H1 (cell line): ENCODE measurements at regions not wholly inside any gene's neighbourhood (a gene's known extent, or its start where the extent isn't known, plus 50 kb on each side); places are given as distances from the start of the nearest gene placed in this dataset.

Experiments used
- CTCF ChIA-PET: fragments of 300-600 bp; sonication (Branson Sonifier 250); formaldehyde crosslinking; loops from one replicate; lab custom pipeline; 2021; ENCODE audit not compliant: partially characterized antibody; lab: Charles Lee
- POLR2A ChIA-PET: fragments of 300-600 bp; sonication (Branson Sonifier 250); formaldehyde crosslinking; loops from one replicate; lab custom pipeline; 2021; ENCODE audit warnings: inconsistent platforms; ENCODE audit not compliant: partially characterized antibody; lab: Charles Lee
- DNase-seq, 2 experiments: peaks; one replicate each; pipeline versions ENCODE4 v3.0.0 to v3.0.0-alpha.2; 2010 to 2022; ENCODE audit warnings: low spot score in 2 of 2, low read depth in 1 of 2, mixed read lengths in 1 of 2
- FAIRE-seq: peaks from 2 replicates; lab custom pipeline; 2011; peaks lifted over from hg19 to GRCh38; lab: Jason Lieb, UNC
- H2AFZ ChIP-seq: 2 replicates; pipeline ENCODE4 v1.8.1; 2012; ENCODE audit warnings: low read length, inconsistent platforms
- H2AK5ac ChIP-seq: 2 replicates; pipeline ENCODE4 v1.6.1; 2013; ENCODE audit warnings: low read depth, low read length
- H2BK120ac ChIP-seq: replicated peaks from 2 replicates; pipeline ENCODE3; 2013; ENCODE audit warnings: low read depth, low read length, inconsistent platforms
- H2BK12ac ChIP-seq: 2 replicates; pipeline ENCODE4 v1.6.1; 2013; ENCODE audit warnings: low read depth, low read length
- H2BK15ac ChIP-seq: 2 replicates; pipeline ENCODE4 v1.6.1; 2013; ENCODE audit warnings: low read length
- H2BK20ac ChIP-seq: 2 replicates; pipeline ENCODE4 v1.6.1; 2013; ENCODE audit warnings: low read length
- H2BK5ac ChIP-seq: 2 replicates; pipeline ENCODE4 v1.6.1; 2013; ENCODE audit warnings: low read depth, low read length
- H3K14ac ChIP-seq: 2 replicates; pipeline ENCODE4 v1.6.1; 2013; ENCODE audit warnings: inconsistent platforms; ENCODE audit not compliant: insufficient read length
- H3K18ac ChIP-seq: 2 replicates; pipeline ENCODE4 v1.6.1; 2013; ENCODE audit warnings: low read length; ENCODE audit errors: extremely low read depth
- H3K23ac ChIP-seq: 2 replicates; pipeline ENCODE4 v1.6.1; 2013; ENCODE audit warnings: inconsistent platforms; ENCODE audit not compliant: insufficient read length
- H3K23me2 ChIP-seq: 2 replicates; pipeline ENCODE4 v1.6.1; 2013; ENCODE audit warnings: low read depth, low read length
- H3K27ac ChIP-seq: 2 replicates; pipeline ENCODE4 v1.6.1; 2011; ENCODE audit warnings: low read depth, low read length, inconsistent platforms
- H3K27me3 ChIP-seq, 4 experiments: replicated peaks in 1 of 4; 1 replicate in 1 of 4; 2 replicates in 3 of 4; pipeline versions ENCODE4 v1.6.1 to v1.8.1; 2011 to 2013; ENCODE audit warnings: low read length in 3 of 4, mild to moderate bottlenecking in 3 of 4, inconsistent platforms in 2 of 4, mixed read lengths in 2 of 4, moderate library complexity in 1 of 4; ENCODE audit not compliant: control insufficient read depth in 3 of 4, insufficient read depth in 3 of 4; ENCODE audit errors: extremely low read depth in 1 of 4
- H3K36me3 ChIP-seq, 4 experiments: 2 replicates each; pipeline versions ENCODE4 v1.6.1 to v1.8.1; 2011 to 2013; ENCODE audit warnings: mild to moderate bottlenecking in 4 of 4, low read length in 3 of 4, moderate library complexity in 2 of 4, control low read depth in 1 of 4, inconsistent platforms in 1 of 4; ENCODE audit not compliant: insufficient read depth in 4 of 4, control insufficient read depth in 2 of 4
- H3K4ac ChIP-seq: replicated peaks from 2 replicates; pipeline ENCODE3; 2013; ENCODE audit warnings: low read length, low read depth, mixed read lengths, inconsistent platforms; ENCODE audit not compliant: insufficient read length
- H3K4me1 ChIP-seq, 4 experiments: replicated peaks in 1 of 4; 1 replicate in 1 of 4; 2 replicates in 3 of 4; pipeline versions ENCODE4 v1.6.1 to v1.8.1; 2011 to 2013; ENCODE audit warnings: low read length in 3 of 4, inconsistent platforms in 2 of 4, mixed read lengths in 1 of 4; ENCODE audit not compliant: insufficient read depth in 4 of 4, control insufficient read depth in 3 of 4
- H3K4me2 ChIP-seq, 2 experiments: 2 replicates each; pipeline versions ENCODE4 v1.6.1 to v1.8.1; 2011 to 2013; ENCODE audit warnings: low read depth in 2 of 2, low read length in 2 of 2, control low read depth in 1 of 2, inconsistent platforms in 1 of 2, mild to moderate bottlenecking in 1 of 2; ENCODE audit not compliant: insufficient read depth in 1 of 2
- H3K4me3 ChIP-seq, 4 experiments: fragments of 200-600, 300-600 bp in 1 of 4; sonication (generic), shearing (Covaris generic), sonication (Bioruptor Twin) in 1 of 4; 2 replicates each; pipeline versions ENCODE4 v1.5.1 to v1.8.1; 2011 to 2016; ENCODE audit warnings: low read length in 4 of 4, low read depth in 3 of 4, control low read depth in 2 of 4, inconsistent platforms in 2 of 4, mild to moderate bottlenecking in 2 of 4, mixed read lengths in 1 of 4, moderate library complexity in 1 of 4; ENCODE audit not compliant: insufficient read depth in 2 of 4; ENCODE audit errors: extremely low read depth in 1 of 4
- H3K56ac ChIP-seq: replicated peaks from 2 replicates; pipeline ENCODE3; 2013; ENCODE audit warnings: low read depth, mild to moderate bottlenecking, mixed read lengths, low read length, inconsistent platforms; ENCODE audit not compliant: insufficient read length
- H3K79me1 ChIP-seq: 2 replicates; pipeline ENCODE4 v1.6.1; 2013; ENCODE audit warnings: low read depth, low read length, control low read depth
- H3K79me2 ChIP-seq, 2 experiments: 2 replicates each; pipeline versions ENCODE4 v1.6.1 to v1.8.1; 2012 to 2013; ENCODE audit warnings: low read length in 2 of 2, mild to moderate bottlenecking in 2 of 2, inconsistent platforms in 1 of 2; ENCODE audit not compliant: insufficient read depth in 2 of 2, control insufficient read depth in 1 of 2
- H3K9ac ChIP-seq, 4 experiments: replicated peaks in 1 of 4; 1 replicate in 1 of 4; 2 replicates in 3 of 4; pipeline versions ENCODE4 v1.6.1 to v1.8.1; 2011 to 2013; ENCODE audit warnings: low read depth in 3 of 4, low read length in 3 of 4, control low read depth in 2 of 4, mild to moderate bottlenecking in 2 of 4, moderate library complexity in 2 of 4, inconsistent platforms in 1 of 4; ENCODE audit errors: extremely low read depth in 1 of 4
- H3K9me3 ChIP-seq, 2 experiments: 2 replicates each; pipeline versions ENCODE4 v1.6.1 to v1.8.1; 2012 to 2013; ENCODE audit warnings: mild to moderate bottlenecking in 2 of 2, moderate library complexity in 2 of 2, control low read depth in 1 of 2, inconsistent platforms in 1 of 2, low read depth in 1 of 2, low read length in 1 of 2, mixed read lengths in 1 of 2; ENCODE audit not compliant: insufficient read depth in 2 of 2
- H4K20me1 ChIP-seq, 2 experiments: replicated peaks in 1 of 2; 2 replicates each; pipeline versions ENCODE3 to v1.8.1; 2011 to 2013; ENCODE audit warnings: inconsistent platforms in 2 of 2, low read length in 2 of 2, mild to moderate bottlenecking in 1 of 2; ENCODE audit not compliant: insufficient read depth in 2 of 2, control insufficient read depth in 1 of 2
- H4K5ac ChIP-seq: 2 replicates; pipeline ENCODE4 v1.6.1; 2013; ENCODE audit warnings: low read length, low read depth, mixed read lengths, inconsistent platforms; ENCODE audit not compliant: insufficient read length
- H4K8ac ChIP-seq: 2 replicates; pipeline ENCODE4 v1.8.0; 2013; ENCODE audit warnings: mild to moderate bottlenecking, moderate library complexity, low read length, inconsistent platforms; ENCODE audit not compliant: insufficient read depth; ENCODE audit errors: extremely low read depth
- H4K91ac ChIP-seq: replicated peaks from 2 replicates; pipeline ENCODE3; 2013; ENCODE audit warnings: low read length, mixed read lengths, inconsistent platforms; ENCODE audit not compliant: insufficient read length
- ATF2 ChIP-seq: IDR thresholded peaks from 2 replicates; pipeline ENCODE4 v1.6.1; 2012; ENCODE audit warnings: low read length, inconsistent platforms
- BRCA1 ChIP-seq: IDR thresholded peaks from 2 replicates; pipeline ENCODE4 v1.6.1; 2012; ENCODE audit warnings: low read depth, low read length, improper control_type of control experiment
- CBX8 ChIP-seq: fragments of 300-800, 300-1000 bp; sonication (generic); IDR thresholded peaks from 2 replicates; pipeline ENCODE4 v1.7.1; 2016; ENCODE audit warnings: low read depth, low read length, borderline replicate concordance
- CHD2 ChIP-seq: IDR thresholded peaks from 2 replicates; pipeline ENCODE4 v1.6.1; 2012; ENCODE audit warnings: low read length, improper control_type of control experiment
- EGR1 ChIP-seq: IDR thresholded peaks from 2 replicates; pipeline ENCODE4 v1.6.1; 2011; ENCODE audit warnings: low read depth, low read length, borderline replicate concordance
- GTF2F1 ChIP-seq: IDR thresholded peaks from 2 replicates; pipeline ENCODE4 v1.6.1; 2012; ENCODE audit warnings: low read depth, low read length, improper control_type of control experiment, borderline replicate concordance
- JUND ChIP-seq: IDR thresholded peaks from 2 replicates; pipeline ENCODE4 v1.6.1; 2011; ENCODE audit warnings: mild to moderate bottlenecking, improper control_type of control experiment, low read length
- KDM4A ChIP-seq: IDR thresholded peaks from one replicate; pipeline ENCODE4 v1.7.1; 2012; ENCODE audit warnings: low read depth, mild to moderate bottlenecking, moderate library complexity, low read length, inconsistent platforms; ENCODE audit not compliant: severe bottlenecking
- NRF1 ChIP-seq: IDR thresholded peaks from 2 replicates; pipeline ENCODE4 v1.6.1; 2011; ENCODE audit warnings: mild to moderate bottlenecking, low read depth, low read length, improper control_type of control experiment
- POLR2A ChIP-seq, 2 experiments: IDR thresholded peaks; 1 replicate in 1 of 2; 2 replicates in 1 of 2; pipeline ENCODE4 v1.6.1; 2011; ENCODE audit warnings: low read depth in 2 of 2, low read length in 2 of 2, mild to moderate bottlenecking in 2 of 2; ENCODE audit errors: control extremely low read depth in 1 of 2
- SAP30 ChIP-seq: fragments of 300-600 bp; sonication (generic); IDR thresholded peaks from 2 replicates; pipeline ENCODE4 v1.7.1; 2012; ENCODE audit warnings: low read length, moderate library complexity, mild to moderate bottlenecking, inconsistent platforms; ENCODE audit not compliant: insufficient read depth, insufficient replicate concordance
- SUZ12 ChIP-seq: fragments of 200-600 bp; sonication (generic); IDR thresholded peaks from 2 replicates; pipeline ENCODE4 v1.6.1; 2012; ENCODE audit warnings: mild to moderate bottlenecking, inconsistent platforms, low read length, moderate library complexity, mixed read lengths
- WGBS, 2 experiments: shearing (Covaris generic) in 1 of 2; methylation state at CpG; one replicate each; pipeline versions ENCODE4 v1.1.6 to v1.1.7; 2013 to 2015; ENCODE audit warnings: low lambda C conversion rate in 2 of 2, mixed read lengths in 2 of 2, inconsistent platforms in 1 of 2, low coverage in 1 of 2, missing lambda C conversion rate in 1 of 2; ENCODE audit not compliant: insufficient replicate concordance in 2 of 2, insufficient coverage in 1 of 2, insufficient read length in 1 of 2; ENCODE audit errors: extremely low coverage in 1 of 2, missing lambda C conversion rate in 1 of 2; 5-methylcytosine and 5-hydroxymethylcytosine counted together

GRCh38 chr3:161689584-161690298 lies 193.1 kb downstream of the OTOL1 start:
- Histone ChIP-seq H3K23me2 (no peaks in the 10 kb centered on the region; the same call in 1 of the 2 replicates), H3K4me3 (no peak overlapping the region), H4K20me1 (no peaks in the 10 kb centered on the region), H3K23ac (no peak overlapping the region), H2BK5ac (no peak overlapping the region), H3K27ac (no peak overlapping the region), H3K79me1 (no peaks in the 10 kb centered on the region), H3K27me3 (no peaks in the 10 kb centered on the region), H3K56ac (no peak overlapping the region), H3K18ac (no peak overlapping the region), H3K9ac (no peak overlapping the region), H3K14ac (no peak overlapping the region), H2AFZ (no peak overlapping the region), H3K79me2 (no peaks in the 10 kb centered on the region), H3K9me3 (no peaks in the 10 kb centered on the region), H3K4ac (no peak overlapping the region), H4K5ac (no peak overlapping the region), H2AK5ac (no peak overlapping the region), H2BK15ac (no peak overlapping the region), H4K8ac (no peak overlapping the region), H2BK12ac (no peak overlapping the region), H3K4me1 (peaks cover 0 to 5% (median 0%) of the 10 kb centered on the region in 4 experiments; a peak in 2 of 7 replicates), H2BK120ac (no peak overlapping the region), H4K91ac (no peak overlapping the region), H3K4me2 (no peak overlapping the region), H3K36me3 (no peaks in the 10 kb centered on the region), H2BK20ac (no peak overlapping the region)
- DNase-seq = no peak
- whole genome bisulfite sequencing, 2 experiments = 89% methylated on average over 5 of the region's 5 CpGs; no CpG with 5 or more reads in 1 of the 2 experiments
- POLR2A ChIA-PET = no interaction called here
- CTCF ChIA-PET = interaction anchor here (0.7 kb wide), 1 partner anchor 80 kb away, joined by 4 read pairs; no protein-coding TSS in a partner anchor
- FAIRE-seq = no peak
- no peak for TF ChIP-seq SAP30
- no peak for TF ChIP-seq NRF1
- no peak for TF ChIP-seq JUND
- TF ChIP-seq BRCA1 = no peak
- TF ChIP-seq CHD2 = no peak
- TF ChIP-seq GTF2F1 = no peak
- no peak for TF ChIP-seq CBX8
- TF ChIP-seq SUZ12 = no peak
- TF ChIP-seq POLR2A (IDR thresholded peaks at IDR 0.05; ENCODE audit: control extremely low read depth in 1 of 2, low read depth in 2 of 2, low read length in 2 of 2) = no peak
- no peak for TF ChIP-seq EGR1
- no peak for TF ChIP-seq ATF2
- no peak for TF ChIP-seq KDM4A
